HG03175 (cell line): ENCODE measurements at regions not wholly inside any gene's neighbourhood (a gene's known extent, or its start where the extent isn't known, plus 50 kb on each side); places are given as distances from the start of the nearest gene placed in this dataset.

Experiments
- ATAC-seq: cut with Tn5 transposase; IDR thresholded peaks from one replicate; pipeline ENCODE4 v1.9.1; 2021; ENCODE audit warnings: mild to moderate bottlenecking, moderate library complexity; ENCODE audit not compliant: unreplicated experiment

DNA sequence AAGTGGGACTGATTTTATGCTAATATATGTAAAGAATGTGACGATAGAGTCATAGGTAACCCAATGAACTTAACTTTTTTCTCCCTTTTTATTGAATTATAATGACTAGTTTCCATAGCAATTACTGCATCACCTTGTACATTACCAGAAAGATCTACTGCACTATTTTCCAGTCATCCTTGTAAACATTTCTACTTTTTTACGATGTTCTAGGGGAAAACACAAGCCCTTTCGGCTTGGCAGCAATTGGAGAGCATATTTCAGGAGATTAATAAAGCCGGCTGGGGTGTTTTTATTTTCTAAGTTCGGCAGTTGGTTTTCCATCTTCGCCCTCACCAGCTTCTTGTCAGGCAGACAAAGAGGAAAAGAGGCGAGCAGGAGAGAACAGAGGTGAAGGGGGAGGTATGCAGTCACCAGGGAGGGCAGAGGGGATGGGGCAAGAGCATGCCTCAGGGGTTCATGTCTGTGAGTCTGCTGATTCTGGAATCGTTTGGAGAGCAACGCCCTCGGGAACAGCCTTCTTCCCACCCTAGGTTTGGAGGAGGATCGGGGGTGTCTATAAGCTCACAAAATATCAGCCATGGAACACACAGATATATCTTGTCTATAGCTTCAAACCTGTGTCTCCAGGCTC is 476.4 kb downstream of the MIAT start:
- ATAC-seq = no peak

DNA sequence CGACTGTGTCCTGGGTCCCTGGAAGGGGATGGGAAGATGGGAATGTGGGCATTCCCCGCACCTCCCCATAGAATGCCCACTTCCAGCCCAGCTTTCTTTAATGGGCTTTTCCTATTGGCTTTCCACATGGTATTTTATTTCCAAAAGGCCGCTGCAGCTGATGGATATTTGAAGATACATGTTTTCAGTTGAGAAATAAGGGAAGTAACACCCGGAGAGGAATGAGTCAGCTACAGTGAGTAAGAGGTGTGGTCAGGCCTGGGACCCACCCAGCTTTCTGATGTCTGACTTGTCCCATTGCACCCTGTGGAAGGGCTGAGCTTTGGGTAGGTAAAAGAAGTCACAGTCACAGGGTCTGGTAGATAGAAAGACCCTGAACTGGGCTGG is 476.9 kb downstream of the MIAT start:
- ATAC-seq = no peak

DNA sequence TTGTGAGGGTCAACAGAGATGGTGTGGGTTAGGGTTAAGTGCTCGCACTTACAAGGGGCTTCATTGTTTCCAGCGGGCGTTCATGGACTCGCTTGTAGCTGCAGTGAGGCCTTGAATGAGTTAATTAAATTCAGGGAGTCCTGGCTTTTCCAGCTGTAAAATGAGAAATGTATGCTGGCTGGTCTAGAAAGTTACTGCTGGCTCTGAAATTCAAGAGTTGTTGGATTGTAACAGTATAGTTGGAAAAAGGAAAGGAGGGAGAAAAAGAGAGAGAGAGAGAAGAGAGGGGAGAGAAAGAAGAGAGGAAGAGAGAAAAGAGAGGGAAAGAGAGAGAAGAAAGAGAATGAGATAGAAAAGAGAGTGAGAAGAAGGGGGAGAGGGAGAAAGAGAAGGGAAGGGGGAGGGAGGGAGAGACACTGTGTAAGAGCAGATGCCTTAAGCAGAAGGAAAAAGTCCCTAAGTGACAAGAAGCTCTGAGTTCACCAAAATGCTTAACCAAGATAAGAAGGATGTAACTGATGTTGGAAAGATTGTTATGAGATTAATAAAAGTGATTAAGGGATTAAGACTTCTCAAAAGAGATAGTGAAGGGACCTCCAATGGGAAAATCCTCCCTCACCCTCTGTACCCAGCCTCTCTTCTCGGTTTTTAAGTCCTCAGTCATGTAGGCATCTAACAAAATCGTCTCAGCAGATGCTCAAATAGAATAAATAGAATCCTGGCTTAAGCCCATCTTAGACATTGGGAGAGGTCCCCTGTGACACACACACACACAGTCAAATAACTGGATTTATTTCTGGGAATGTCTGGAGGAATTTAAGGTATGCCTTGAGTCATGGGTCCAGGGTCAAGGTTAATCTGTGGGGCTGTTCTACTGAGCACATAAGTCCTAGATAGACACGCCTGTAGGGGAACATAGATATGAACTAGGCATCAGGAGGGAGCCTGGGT is 477.9 kb downstream of the MIAT start:
- no peak for ATAC-seq

DNA sequence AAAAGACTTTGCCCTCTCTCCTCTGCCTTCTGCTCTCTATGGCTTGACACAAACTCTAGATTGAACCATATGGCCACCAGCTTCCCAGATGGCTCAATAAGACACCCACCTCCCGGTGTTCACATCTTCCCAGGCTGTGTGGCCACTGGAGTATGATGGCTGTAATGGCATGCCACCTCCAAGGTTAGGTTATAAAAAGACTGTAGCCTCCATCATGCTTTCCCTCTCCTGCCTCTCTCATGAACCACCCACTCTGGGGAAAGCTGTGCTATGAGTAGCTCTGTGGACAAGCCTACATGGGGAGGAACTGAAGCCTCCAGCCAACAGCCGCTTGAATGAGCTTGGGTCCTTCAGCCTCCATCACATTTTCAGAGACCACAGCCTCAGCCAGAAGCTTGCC is 479.2 kb downstream of the MIAT start:
- ATAC-seq = no peak

DNA sequence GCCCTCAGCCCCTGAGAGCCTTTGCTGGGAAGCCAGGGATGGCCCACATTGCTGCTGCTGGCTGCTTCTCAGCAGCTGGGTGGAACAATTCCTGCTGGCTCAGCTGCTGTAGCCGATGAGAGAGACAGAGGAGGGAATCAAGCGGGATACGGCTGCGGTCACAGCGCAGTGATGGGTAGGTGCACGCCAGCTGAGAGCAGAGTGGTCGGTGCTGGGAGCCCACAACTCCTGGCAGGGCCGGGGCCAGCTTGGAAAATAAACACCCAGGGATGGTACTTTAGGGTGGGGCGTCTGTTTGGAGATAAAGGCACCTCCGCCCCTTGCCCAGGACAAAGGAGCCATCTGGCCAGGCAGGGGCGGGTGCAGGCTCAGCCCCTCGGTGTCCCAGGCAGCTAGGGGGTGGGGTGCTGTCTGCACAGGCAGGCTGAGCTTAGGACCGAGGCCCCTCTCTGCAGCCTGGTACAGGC is 480.5 kb downstream of the MIAT start:
- ATAC-seq = no peak

DNA sequence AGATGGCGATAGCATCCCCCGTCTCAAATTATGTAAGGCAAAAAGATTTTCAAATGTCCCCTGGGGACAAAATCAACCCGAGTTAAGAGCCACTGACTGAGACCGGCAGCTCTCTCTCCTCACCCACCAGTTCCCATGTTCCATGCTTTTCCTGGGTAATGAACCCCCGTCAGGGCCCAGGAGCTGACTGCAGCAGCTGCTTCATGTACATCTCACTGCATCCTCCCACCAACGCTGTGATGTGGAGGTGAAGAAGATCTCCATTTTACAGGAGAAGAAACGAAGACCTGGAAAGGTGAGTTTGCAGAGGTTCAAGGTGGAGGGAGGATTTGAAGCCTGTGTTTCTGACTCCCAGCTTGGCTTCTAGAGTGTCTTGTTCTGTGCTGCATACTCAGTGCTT is 481.1 kb downstream of the MIAT start:
- ATAC-seq = no peak

DNA sequence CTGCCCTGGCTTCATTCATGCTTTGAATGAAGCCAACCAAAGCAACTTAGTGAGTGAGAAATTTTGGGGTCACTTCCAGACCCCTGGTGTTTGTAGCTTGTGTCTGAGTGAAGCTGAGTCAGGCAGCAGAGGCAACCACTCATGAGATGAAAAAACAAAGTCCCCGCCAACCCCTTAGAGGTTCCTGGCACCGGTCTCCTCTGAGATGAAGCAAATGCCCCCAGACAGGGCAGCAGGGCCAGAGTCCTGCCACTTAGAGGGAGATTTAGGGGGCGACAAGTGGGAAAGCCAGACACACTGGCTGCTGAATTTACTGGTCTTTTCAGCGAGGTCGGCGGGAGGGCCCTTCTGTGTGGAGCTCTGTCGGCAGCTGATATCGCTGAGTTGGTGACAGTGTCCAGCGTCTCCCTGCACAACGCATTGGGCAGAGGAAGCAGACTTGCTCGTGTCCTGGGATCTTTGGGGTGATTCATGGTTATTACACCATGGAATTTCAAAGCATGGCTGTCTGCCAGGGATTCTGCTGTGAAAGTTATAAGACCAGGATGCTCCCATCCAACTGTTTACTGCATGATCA is 482.6 kb downstream of the MIAT start:
- no peak for ATAC-seq

DNA sequence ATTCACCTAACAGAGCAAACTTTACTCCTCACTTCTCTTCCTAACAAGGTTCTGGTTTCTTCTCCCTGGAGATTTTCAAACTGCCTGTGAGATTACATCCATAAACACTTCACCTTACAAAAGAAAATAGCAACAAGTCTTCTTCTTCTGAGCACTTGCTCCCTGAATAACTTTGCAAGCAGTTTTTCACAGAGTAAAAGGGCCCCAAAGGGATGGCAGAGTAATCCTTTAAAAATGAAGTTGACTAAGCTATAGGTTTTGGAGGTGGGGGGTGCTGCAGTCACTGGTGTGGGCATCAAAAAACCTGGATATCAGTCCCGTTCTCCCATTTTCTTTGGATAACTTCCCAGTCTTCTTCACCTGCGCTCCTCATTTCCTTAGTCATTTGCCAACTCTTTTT is 484.9 kb downstream of the MIAT start:
- ATAC-seq = no peak

DNA sequence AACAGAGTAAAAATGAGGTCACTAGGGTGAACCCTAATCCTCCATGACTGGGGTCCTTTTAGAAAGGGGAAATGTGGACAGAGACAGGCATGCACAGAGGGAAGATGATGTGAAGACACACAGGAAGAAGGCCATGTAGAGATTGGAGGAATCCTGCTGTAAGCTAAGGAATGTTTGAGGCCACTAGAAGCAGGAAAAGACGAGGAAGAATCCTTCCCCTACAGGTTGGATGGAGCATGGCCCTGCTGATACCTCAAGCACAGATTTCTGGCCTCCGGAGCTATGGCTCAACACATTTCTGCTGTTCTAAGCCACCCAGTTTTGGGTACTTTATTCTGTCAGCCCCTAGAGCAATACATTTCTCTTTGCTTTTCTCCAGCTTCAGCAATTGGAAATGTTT is 486.9 kb downstream of the MIAT start:
- ATAC-seq = no peak

DNA sequence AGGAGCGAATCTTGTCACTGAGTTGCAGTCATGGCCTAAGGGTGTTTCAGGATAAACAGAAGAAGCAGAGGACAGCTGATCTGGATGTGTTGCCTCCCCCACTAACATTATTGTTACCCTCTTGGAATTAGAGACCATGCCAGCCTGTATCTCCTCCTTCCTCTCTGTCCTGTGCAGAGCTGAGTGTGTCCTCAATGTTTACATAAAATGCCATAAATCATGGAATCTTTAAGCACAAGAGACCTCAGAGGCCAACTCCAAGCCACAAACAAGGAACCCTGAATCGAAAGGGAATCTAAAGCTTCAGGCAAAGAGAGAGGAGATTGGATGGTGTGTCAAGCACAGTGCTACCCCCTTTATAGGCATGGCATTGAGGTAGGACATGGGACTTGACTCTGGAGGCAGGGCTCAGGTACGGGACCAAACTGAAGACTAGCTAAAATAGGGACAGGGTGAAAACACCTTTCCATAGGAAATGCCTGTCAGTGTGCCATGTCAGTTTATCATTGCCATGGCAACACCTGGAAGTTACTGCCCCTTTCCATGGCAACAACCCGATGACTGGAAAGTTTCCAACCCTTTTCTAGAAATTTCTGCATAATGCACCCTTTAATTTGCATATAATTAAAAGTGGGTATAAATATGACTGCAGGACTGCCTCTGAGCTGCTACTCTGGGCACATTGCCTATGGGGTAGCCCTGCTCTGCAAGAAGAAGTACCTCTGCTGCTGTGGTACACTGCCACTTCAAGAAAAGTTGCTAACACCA is 489.7 kb downstream of the MIAT start:
- no peak for ATAC-seq

DNA sequence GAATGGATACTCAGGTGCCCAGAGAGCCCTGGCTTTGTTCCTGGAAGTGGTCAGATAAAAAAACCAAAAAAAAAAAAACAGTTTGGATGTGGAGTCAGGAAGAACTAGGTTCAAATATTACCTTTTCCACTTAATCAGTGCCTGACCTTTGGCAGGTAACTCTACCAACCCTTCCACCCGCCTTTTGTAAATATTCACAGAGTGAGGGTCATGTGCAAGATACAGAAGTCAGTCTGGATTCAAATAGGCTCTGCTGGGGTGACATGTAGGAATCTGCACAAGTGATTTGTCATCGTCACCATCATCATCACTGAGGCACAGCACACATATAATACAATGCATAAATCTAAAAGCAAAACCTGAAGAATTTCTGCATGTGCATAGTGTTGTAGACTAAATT is 490.7 kb downstream of the MIAT start:
- ATAC-seq = no peak

DNA sequence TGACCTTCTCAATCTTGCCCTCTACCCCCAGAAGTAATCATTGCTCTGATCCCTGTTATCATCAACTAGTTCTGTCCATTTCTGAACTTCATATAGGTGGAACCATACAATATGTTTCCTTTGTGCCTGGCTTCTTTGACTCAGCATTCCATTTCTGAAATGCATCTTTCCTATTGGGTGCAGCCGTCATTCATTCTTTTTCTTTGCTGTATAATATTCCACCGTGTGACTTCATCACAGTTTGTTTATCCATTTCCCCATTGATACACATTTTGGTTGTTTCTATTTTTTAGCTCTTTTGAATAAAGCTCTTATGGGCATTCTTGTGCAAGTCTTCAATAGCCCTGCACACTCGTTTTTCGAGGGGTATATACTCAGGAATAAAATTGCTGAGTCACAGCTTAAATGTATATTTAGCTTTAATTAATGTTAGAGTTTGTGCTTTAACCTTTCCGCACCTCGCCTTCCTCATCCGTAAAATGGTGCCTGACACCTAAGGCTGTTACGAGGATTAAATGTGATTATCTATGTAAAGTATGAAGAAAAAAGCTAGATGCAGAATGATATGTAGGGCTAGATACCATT is 491.6 kb downstream of the MIAT start:
- no peak for ATAC-seq

DNA sequence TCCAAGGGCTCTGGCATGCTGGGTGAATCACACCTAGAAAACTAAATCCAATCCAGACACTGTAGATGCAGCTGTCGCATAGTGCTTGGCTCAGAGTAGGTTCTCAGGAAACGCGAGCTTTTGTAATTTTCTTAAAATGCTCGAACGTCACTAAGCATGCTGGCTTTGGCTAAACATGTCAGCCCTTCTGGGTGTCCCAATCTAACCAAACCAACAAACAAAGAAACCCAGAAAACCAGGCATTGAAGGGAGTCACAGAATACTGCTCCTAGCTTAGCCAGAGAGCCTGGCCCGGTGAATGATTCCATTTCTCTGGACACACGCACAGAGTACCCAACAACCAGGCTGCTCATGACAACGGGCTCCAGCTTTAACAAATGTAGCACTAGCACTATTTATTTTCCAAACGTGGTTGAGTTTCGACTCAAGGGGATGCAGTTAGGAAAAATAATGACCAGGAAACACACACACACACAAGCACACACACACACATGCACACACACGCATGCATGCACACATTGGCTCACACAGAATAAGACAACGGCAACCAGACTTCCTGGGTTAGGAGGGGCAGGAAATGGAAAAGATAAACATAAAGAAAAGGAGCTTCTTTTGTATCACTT is 492.6 kb downstream of the MIAT start:
- no peak for ATAC-seq

DNA sequence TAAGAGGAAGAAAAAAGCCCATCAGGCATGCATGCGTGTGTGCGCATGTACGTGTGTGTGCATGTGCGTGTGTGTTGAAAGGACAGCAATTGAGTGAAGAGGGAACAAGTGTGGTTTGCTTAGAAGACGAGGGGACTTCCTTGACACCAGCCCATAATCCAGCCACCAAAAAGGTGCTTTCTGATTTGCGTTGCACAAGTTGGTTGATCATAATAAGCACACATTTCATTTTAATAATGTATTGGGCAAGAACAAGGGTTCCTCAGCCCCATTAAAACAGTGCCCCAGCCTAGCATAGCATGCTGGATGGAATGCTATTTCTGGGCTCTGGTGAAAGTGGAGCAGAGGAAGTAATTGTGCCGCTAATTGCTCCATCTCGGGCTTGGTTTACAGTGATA is 493.2 kb downstream of the MIAT start:
- ATAC-seq = no peak

DNA sequence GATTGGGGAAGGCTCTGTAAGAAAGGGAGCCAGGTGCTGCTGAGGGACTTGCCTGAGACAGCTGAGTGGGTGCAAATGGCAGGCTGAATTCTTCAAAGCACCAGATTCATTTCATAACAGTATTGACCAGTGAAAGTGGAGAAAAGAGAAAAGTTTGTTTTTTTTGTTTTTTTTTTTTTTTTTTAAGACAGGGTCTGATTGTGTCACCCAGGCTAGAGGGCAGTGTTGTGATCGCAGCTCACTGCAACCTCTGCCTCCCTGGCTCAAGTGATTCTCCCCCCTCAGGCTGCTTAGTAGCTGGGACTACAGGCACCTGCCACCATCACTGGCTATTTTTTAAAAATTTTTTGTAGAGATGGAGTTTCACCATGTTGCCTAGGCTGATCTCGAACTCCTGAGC is 494.0 kb downstream of the MIAT start:
- ATAC-seq = no peak

DNA sequence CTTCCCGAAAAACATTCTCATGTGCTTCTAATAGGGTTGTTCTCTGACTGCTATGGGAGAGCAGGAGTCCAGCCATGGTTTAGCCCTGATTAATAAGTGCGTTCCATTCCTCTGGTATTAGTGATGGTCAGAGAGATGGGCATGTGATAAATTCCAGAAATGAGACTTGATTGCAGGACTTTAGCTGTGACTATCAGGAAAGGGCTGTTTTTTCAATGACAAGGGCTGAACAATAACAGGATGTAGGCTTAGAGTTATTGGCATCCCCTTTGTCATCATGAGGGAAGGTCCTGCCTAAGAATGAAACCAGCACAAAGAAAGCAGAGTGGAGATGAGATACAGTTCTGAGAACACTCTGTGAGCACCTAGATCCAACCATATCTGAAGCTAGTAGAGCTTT is 494.6 kb downstream of the MIAT start:
- ATAC-seq = no peak

DNA sequence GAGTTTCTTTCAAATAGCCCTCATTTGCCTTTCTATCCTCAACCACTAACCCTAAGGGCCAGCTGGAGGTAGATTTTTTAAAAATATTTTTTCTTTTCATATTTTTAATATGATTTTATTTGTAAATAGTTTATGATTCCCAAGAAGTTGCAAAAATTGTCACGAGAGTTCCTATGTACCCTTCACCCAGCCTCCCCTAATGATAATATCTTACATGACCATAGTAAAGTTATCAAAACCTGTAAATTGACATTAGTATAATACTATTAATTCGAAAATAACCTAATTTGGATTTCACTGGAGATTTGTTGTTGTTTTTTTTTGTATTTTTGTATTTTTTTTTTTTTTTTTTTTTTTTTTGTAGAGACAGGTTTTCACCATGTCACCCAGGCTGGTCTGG is 495.5 kb downstream of the MIAT start:
- no peak for ATAC-seq

DNA sequence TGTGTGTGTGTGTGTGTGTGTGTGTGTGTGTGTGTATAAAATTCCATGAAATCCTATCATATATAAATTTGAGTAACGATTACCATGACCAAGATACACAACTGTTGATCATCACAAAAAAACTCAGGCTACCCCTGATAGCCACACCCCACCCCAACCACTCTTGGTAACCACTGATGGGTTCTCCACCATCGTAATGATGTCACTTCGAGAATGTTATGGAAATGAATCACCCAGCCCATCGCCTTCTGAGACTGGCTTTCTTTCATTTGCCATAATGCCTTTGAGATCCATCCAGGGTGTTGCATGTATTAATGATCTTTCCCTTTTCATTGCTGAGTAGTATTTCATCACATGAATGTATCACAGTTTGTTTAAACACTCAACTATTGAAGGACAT is 496.0 kb downstream of the MIAT start:
- no peak for ATAC-seq

DNA sequence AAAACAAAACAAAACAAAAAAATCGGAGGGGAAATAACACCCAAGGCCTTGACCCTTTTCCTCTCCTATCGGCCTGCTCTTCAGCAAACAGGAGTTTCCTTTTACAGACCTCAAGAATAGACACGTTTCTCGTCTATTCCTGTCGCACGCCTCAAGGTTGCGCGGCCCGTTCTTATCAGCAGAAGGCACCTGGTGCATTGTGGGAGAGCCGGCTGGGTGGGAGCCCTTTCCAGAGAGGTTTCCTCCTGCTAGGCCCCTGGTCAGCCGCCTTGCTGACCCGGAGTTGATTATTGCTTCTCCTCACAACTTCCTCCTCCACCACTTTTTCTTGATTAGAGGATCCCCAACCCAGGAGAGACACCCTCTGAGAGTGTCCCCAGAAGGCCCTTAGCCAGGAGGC is 497.3 kb downstream of the MIAT start:
- ATAC-seq = no peak

DNA sequence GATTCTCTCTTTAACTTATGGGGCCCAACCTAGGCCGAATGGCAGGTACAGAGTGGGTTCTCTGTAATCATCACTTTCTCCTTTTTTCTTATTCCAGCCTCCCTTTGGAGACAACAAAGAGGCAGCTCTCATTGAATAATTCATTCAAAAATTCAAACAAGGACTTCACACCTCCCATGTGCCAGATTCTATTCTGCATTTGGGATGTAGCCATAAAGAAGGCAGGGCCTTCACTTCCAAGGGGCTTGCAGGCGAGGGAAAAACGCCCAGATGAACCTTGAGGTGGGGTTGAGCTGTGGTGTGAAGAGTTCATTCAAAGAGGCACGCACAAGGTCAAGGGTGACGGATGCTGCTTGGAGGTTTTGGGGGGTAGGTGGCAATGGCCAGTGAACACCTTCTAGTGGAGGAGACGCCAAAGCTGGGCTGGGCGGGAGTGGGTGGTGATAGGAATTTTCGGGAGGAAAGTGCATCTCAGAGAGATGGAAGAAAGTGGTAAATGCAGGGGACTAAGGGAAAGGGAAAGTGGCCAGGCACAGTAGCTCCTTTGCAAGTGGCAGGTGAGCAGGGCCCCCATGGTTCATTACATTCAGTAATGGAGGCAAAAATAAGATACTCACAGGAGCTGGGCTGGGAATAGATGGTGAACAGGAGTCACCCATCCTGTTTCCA is 499.6 kb downstream of the MIAT start:
- no peak for ATAC-seq
